Superior temporal gyrus (tissue), 1 donor: ENCODE measurements at regions not wholly inside any gene's neighbourhood (a gene's known extent, or its start where the extent isn't known, plus 50 kb on each side); places are given as distances from the start of the nearest gene placed in this dataset.
A peak's percentile ranks its signal among the peaks of the same experiment; 100 is the strongest.

Source experiments
- DNase-seq: peaks from one replicate; pipeline ENCODE4 v3.0.0-alpha.2; 2016; ENCODE audit errors: extremely low spot score

DNA sequence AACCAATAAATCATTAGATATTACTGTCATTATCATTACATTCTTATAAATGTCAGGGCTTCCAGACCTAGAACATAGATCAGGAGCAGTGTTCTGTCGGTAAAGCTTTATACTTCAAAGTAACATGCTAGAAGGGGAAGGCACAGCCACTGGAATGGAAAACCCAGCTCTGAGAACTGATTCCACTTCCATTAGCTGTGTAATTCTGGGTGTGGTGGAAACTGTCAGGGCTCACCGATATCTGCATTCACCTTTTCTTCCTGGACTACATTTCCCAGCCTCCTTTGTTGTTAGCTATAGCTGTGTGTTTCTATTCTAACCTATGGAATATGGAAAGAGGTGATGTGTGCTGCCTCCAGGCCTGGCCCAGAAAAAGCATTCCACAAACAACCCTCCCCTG lies 585.8 kb downstream of the BUD13 start:
- no peak for DNase-seq

DNA sequence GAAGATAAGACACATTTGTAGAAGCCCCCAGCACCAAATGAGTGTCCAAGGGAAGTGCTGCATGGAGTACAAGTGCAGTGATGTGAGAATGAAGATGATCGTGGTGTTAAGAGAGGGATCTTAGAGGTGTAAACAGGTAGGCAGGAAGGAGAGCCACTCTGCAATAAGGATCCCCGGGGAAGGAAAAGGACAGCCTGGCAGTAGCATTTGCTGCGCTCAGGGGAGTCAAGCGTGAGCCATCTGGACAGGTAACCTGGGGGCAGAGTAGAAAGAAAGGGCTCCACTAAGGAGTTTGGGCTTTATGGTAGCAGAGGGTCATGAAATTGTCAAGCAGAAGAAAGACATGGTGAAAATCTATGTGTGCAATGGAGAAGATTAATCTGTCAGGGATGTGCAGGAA lies 587.2 kb downstream of the BUD13 start:
- no peak for DNase-seq

DNA sequence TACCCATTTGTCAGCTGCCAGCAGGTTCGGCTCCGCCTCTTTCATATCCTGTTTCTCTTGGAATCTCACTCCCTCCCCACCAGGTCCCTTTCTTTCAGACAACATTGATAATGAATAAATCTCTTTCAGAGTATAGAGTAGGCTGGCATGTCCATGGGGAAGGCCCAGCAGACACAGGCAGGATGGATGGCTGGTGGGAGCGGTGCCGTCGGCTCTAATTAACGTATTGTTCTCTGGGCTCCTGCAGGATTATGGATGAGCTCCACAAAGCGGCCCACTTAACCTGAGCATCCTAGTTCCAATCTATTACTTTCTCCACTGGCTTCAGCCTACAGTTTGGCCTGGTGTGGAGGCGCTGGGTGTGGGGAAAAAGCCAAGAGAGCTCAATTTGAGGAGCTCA lies 588.0 kb downstream of the BUD13 start:
- DNase-seq, result no peak

DNA sequence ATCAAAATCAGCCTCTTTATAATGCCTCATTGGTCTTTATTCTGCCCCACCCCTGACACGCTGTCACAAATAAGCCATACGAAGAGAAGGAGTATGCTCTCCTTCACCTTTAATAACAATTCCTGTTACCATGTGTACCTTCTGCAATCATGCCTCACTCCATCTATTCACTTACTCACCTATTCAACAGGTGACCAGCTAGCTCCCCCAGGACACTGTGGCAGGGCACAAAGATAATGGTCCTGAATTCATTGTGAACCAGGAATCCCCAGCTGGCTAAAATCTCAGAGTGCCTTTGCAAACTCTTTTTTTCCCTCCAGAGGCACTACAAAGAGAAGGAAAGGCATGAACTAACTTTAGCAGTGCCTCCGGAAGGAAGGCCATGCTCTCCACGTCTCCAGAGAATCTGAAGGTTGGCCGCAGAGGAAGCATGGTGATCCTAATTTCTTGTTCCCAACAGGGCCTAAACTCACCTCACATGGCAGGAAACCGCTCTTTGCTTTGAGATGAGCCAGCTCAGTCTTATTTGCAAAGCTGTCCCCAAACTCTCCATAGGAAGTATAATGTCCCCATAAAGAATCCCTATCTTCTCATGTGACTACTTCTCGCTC lies 590.3 kb downstream of the BUD13 start:
- no peak for DNase-seq

DNA sequence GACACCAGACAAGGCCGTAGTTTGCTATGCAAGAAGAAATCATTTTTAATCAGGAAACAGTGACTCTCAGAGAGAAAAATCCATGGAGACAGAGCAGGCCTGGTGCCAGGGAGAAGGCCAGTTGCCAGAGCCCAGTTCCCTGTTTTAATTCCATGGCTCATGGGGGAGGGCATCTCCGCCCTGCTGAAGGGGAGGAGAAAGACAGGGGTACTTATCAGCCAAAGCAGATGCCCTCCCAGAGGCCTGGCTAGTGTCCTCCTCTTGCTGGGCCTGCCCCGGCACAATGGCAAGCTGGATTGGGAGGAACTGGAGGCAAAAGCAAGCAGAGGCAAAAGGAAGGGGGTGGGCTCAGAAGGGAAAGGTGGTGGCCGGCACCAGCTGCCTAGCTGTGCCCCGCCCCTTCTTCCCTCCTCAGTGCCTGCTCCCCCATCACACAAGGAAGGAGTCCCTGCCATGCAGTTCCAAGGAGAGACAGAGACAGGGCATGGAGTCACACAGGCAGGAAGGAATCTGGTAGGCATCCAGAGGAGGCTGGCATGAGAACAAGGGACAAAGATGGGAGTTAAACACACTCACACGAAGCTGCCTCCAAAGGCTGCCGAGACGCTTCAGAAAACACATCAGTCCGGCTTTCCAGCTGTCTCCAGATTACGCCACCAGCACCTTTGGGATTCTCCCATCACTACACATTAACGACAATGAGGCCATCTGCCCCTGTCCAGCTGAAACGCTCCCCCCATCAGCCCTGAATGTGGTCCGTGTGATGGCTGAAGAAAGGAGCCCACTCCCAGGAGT lies 591.8 kb downstream of the BUD13 start:
- DNase-seq, result peak; percentile 37

DNA sequence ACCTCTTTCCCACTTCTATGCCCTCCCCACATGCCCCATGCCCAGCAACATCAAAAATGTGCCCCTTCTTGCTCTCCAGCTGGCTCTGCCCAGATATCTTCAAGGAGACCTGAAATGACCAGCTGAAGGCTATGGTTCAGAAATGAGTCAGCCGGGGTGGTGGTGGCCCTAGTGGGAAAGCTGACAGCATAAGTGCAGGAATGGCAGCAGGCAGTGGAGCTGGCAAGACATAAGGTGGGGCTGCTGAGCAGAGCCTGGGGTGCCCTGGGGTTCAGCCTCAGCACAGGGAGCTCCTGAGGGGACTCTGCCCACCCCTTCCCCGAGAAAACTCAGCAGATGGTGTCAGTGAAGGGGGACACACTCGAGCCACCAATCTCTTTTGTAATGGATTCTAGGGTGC lies 593.4 kb downstream of the BUD13 start:
- no peak for DNase-seq

DNA sequence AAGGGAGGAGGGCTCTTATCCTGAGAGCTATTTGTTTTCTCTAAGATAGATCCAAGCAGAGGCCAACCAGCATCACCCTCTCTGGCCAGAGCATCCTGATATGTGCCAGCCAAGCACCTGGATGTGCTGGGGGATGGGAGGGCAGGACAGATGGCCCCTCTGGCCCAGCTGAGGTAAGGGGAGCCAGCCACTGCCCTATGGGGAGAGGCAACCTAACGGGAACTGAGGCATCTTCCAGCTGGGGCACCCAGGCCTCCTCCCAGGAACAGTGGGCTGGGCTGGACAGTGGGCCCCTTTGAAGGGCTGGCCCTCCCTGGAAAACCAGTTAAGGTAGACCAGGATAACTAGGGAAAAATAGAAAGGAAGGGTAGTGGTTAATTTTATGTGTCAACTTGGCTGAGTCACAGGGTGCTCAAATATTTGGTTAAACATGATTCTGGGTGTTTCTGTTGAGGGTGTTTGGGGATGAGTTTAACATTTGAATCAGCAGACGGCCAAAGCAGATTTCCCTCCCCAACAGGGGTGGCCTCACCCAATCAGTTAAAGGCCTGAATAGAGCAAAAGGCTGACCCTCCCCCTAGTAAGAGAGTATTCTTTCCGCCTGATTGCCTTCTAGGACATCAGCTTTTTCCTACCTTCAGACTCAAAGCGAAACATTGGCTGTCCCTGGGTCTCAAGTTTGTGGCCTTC lies 595.1 kb downstream of the BUD13 start:
- DNase-seq, result no peak

DNA sequence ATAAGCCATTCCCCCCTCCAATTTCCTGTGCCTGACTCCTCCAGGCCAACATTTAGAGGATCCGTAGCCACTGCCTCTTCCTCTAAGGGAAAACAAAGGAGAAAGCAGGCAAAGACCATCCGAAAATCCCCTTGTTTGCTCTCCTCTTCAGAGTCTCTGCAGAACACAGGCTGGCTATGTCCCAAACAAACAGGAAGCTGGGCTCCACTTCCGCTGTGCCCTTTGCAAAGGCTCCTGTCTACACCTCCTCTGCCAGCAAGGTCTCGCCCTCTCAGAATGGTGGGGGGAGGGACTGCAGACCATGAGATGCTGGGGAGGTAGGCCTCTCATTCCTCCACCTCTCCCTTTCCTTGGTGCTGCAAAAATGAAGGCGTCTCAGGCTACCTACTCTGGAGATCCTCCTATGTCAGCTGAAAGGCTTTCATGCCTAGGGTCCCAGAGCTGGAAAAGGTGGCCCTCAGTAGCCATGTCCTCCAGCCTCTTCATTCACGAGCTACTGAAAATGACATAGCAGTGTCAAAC lies 596.2 kb downstream of the BUD13 start:
- DNase-seq, result no peak

DNA sequence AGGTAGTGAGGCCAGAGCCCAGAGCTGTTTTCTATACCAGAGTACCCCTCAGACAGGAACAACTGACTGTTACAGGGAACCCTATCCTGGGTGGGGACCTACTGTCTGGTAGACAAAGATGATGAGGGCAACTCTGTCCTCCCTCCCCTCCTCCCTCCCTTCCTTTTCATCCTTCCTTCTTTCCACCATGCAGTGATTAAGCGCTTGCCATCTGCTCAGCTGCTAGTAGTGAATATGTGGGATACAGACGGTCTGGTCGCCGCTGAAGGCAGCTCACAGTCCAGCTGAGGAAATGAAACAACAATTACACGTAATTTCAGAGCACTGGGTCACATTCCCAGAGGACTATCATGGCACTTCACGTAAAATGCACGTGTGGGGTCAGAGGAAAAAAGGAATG lies 597.1 kb downstream of the BUD13 start:
- no peak for DNase-seq

DNA sequence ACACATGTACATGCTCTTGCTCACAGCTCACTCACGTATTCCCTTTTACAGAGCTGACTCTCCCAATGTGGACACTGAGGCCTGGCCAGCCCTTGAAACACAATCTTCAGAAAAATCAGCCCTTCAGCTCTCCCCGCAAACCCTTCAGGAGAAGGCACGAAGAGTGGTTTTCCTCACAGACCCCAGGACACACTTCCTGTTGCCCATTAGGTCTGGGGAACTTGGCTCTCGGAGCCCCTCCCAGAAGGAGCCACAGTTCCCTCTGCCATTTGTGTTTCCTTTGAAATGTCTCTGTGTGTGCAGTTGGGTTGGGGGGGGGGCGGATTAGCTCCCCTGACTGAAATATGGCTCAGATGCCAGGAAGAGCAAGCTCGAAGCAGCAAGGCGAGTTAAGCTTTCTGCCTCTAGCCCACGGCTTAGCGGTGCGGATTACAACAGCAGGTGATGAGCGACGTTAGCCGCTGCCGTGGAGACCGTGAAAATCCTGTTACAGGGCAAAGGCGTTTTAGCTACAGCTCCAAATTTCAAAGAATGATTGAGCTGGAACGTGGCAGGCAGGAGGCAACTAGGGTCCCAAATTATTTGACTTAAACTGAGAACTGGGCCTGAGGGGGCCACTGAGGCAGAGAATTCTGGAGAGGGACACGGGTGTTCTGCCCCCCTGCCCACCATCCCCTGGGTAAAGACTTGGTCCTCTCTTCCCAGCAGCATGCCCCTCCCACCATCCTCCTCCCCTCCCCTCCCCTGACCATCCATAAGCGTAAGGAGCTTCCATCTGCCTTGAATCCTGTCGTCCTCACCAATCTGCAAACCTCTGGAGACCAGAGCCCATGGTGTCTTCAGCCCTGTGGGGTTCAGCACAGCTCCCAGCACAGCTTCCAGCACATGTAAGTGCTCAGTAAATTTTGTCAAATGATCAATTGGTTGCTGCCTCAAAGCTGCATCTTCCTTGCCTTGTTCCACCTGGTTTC lies 598.6 kb downstream of the BUD13 start:
- no peak for DNase-seq

DNA sequence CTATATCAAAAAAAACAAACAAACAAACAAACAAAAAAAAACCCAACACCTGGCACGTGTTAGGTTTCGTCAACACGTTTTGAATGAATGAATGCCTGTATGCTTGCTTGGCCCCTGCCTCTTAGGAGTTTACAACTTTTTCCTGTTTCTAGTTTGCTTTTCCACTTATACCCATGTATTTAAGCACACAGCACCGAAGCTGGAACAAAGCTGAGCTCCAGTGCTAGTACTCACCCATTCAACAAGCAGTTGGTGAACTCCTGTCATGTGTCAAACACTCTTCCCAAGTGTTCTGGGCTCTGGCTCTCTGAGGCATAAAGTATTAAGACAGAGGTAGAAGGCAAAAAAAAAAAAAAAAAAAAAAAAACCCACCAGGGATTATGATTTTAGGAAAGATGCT lies 599.3 kb downstream of the BUD13 start:
- no peak for DNase-seq

DNA sequence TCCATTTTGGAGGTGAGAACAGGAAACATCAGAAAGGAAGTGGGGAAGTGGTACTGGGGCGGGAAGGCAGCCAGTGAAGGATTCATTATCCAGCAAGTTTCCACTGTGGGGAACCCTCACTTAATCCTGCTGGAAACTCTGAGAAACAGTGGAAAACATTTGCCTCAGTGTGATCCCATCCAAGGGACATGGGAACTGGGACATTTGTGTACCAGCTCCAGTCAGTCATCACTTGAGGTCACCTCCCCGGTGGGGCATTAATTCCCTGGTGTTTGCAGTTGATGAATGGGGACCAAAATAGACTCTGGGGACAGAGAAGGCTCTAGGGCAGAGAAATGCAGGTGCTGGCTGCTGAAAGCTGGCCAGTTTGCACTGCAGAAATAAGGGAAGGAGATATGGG lies 599.9 kb downstream of the BUD13 start:
- no peak for DNase-seq

DNA sequence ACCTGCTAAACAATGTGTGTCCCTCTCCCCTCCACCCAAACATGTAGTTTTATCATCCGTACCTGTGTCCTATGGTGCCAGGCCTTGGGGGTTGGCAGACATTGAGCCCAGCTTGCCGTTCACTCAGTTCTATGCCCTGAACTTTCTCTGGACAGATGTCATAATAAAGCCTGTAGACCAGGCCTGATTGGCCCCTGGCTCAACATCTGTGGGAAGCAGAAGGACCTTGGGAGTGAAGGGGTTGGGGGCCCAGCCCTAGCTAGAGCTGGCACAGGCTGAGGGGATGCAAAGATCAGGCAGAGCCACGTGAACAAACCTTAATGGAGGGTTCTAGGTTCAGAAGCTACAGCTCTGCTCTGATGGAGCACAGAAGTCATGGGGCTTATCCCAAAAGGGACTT lies 600.6 kb downstream of the BUD13 start:
- DNase-seq, result no peak

DNA sequence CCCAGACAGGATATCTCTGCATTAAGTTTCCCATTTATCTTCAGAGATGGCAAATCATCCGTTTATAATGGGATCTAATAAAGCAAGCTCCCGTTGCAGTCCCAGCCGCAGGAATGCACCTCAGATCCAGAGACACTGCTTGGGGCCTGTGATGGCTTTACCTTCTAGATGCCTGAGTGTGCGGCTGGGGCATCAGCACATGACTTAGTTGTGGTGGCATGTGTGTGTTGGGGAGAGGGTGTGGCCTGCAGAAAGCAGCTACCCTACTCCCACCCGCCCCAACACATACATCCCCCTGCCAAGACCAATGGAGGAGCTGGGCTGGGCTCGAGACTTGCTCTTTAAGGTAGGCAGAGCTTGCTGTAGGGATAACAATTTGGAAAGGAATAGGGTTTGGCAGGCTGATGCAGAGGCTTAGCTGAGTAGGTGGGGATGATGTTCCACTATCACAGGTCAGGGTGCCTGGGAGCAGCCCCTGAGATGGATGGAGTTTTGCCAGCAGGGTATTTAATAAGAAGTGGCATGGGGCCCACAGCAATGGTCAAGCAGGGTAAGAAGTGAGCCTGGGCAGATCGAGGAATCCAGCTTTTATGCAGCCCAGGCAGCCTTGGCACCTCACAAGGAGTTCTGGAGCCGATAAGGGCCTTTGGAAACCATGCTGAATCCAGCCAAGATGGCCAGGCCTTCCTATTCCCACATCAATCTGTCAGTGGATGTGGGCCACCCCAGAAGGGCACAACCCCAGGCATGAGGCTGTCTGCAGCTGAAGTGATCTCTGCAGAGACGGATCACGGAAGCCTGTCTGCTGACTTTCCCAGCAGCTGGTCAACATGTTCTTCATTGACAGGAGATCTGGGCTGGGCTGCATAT lies 601.3 kb downstream of the BUD13 start:
- no peak for DNase-seq

DNA sequence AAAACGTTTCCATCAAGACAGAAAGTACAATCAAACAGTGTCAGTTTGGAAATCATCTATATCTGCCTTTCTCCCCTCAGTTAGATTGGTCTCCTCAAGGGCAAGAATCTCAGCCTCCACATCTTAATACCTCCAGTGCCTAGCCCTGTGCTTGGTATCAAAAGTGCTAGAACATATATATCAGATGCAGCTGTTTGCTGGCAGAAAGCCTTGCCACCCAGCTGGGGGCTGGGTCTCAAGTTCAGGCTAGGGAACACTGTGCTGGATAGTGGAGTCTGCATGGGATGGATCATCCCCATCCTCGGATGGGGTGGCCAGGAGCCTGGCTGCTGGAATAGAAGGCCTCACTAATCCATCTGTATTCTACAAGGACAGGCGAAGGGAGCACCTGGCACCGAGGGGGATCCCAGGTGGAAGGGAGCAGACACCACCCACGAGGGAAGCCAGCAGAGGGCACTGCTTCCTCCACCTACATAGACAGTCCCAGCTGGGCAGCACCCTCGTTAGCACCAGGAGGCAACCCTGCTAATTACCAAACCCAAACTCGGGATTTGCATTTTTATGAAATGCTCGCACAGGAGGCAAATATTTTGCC lies 602.2 kb downstream of the BUD13 start:
- DNase-seq, result no peak

DNA sequence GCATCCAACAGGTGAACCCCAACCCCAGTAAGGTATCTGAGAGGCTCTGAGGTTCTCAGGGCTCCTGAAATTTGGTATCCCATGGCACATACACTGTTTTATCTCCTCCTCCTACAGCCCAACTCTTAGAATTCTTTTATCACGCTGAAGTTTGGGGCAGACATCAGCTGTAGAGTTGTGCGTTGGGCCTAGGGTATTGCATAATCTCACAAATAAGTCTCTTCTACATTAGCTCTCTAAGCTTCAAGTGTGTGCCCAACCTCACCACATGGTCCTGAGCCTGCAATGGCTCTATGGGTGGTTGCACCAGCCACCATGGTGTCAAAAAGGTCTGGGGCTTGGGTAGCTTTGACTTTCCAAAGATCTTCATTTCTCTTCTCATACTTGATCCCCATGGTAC lies 603.0 kb downstream of the BUD13 start:
- no peak for DNase-seq

DNA sequence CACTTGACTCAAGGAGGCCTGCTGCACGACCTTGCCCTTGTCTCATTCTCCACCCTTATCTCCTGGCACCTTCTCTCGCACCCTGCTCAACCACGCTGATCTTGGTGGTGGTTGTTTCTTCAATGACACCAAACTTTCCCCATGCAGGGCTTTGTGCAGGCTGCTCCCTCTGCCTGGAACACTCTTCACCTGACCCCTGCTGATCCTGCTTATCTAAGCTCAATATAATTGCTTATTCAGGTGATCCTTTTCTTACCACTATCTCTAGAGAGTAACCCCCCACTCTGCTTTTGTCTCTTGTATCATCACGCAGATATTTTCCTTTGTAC lies 604.4 kb downstream of the BUD13 start:
- no peak for DNase-seq

DNA sequence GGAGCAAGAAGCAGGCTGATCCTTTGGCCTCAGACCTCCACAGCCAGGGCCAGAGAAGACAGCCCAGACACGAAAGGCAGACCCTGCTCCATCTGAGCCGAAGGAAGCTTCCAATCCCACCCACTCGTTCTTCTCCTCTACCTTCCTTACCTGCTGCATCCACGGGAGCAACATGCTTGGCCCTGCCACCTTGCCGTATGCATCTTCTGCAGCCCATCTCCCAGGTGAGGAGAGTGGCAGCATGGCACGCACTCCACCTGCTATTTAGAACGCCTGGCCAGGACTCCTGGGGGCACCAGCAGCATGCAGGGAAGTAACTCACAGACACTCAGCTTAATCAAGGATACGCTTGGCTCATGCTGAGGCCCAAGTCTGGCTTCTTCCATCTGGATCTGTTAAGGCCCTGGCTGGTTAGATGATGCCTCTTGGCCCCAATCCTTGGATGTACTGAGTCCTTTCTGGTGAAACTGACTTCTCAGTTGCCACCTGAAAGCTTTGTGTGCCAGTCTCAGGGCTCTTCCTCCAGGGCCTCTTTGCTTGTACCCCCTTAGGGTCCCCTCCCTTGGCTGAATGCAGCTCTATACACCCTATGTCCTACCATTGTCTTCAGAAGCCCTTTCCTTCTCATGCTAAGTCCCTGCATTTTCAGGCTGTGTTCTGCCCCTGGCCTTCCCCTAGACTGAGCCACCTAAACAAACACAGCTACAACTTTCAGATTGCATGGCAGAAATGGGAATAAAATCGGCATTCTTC lies 604.9 kb downstream of the BUD13 start:
- DNase-seq, result no peak

DNA sequence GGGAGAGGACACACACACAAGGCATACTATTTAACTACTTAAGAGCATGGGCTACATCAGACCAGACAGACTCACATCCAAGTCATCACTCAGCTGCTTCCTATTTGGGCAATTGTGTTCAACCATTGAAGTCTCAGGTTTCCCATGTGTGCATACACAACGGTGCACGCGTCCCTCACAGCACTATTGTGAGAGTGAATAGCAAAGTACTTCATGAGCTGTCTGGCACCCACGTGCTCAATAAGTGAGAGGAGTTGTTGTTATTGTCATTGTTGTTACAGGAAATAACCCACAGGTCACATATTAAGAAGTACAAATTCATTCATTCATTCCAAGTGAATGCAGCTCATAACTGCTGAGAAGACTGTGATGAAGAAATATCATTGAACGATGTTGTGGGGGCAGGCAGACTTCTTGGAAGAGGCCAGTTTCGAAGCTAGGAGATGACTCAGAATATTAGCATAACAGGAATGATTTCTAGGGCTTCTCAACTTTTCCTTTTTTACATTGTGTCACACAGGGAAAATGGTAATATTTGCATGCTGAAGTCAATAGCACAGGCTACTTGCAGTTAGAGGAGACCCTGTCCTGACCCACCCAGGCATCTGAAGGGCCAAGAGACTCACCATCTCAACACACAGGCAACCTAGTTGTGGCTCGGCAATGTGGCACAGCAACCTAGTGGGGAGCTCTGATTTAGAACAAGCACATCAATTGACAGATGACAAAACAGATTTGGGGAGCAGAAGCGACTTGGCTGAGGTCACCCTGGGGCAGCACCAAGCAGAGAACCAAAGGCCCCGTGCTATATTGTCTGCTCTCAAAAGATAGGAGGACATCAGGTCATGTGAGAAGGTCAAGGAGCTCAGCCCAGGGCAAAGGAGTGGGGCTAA lies 606.0 kb downstream of the BUD13 start:
- no peak for DNase-seq
